HepG2 (cell line): ENCODE measurements at regions not wholly inside any gene's neighbourhood (a gene's known extent, or its start where the extent isn't known, plus 50 kb on each side); places are given as distances from the start of the nearest gene placed in this dataset.

ENCODE experiments used
- ATAC-seq: fragments of 200-7000 bp; cut with Tn5 transposase; 3 replicates; pipeline ENCODE4 v1.9.1; 2020; ENCODE audit warnings: mild to moderate bottlenecking, moderate library complexity
- BruUV-seq: library from RNA; stranded (reverse); fragments of 400-500 nt; replicated peaks from 2 replicates; lab custom pipeline; 2021; lab: Mats Ljungman, UMichigan
- CTCF ChIA-PET: fragments of 300-600 bp; formaldehyde crosslinking; extraction: SDS; loops from one replicate; lab custom pipeline; 2021; ENCODE audit warnings: low total read pairs, inconsistent platforms, low intra/inter-chr PET ratio; lab: Yijun Ruan, JAX
- POLR2A ChIA-PET: fragments of 350-600 bp; sonication (Branson Sonifier 250); formaldehyde crosslinking; loops from one replicate; lab custom pipeline; 2020; ENCODE audit warnings: antibody characterized with exemption, inconsistent platforms; lab: Yijun Ruan, JAX
- DNase-seq: peaks from one replicate; pipeline ENCODE4 v3.0.0-alpha.2; 2015; ENCODE audit warnings: low spot score
- FAIRE-seq: peaks from 3 replicates; lab custom pipeline; 2011; peaks lifted over from hg19 to GRCh38; lab: Jason Lieb, UNC
- H2AFZ ChIP-seq: one replicate; pipeline ENCODE4 v1.6.1; 2011; ENCODE audit warnings: low read length, inconsistent platforms
- H3K27ac ChIP-seq: fragments of 300-600 bp; 3 replicates; pipeline ENCODE4 v1.8.0; 2011; ENCODE audit warnings: mixed run types, mild to moderate bottlenecking, mixed read lengths, low read length, inconsistent platforms; ENCODE audit not compliant: insufficient read depth; ENCODE audit errors: extremely low read length
- H3K27me3 ChIP-seq, 2 experiments: fragments of 200-600 bp in 1 of 2; 2 replicates in 1 of 2; 3 replicates in 1 of 2; pipeline versions ENCODE4 v1.6.0 to v1.8.0; 2011; ENCODE audit warnings: low read length in 2 of 2, mild to moderate bottlenecking in 2 of 2, moderate library complexity in 2 of 2, inconsistent platforms in 1 of 2; ENCODE audit not compliant: insufficient read depth in 2 of 2, control insufficient read depth in 1 of 2
- H3K36me3 ChIP-seq, 2 experiments: fragments of 200-600 bp in 1 of 2; replicated peaks in 1 of 2; 2 replicates in 1 of 2; 3 replicates in 1 of 2; pipeline versions ENCODE4 v1.5.1 to v1.8.0; 2011; ENCODE audit warnings: low read length in 2 of 2, inconsistent platforms in 1 of 2; ENCODE audit not compliant: insufficient read depth in 2 of 2, control insufficient read depth in 1 of 2
- H3K4me1 ChIP-seq: 2 replicates; pipeline ENCODE4 v1.5.1; 2012; ENCODE audit warnings: low read length, inconsistent platforms; ENCODE audit not compliant: insufficient read depth
- H3K4me2 ChIP-seq: 2 replicates; pipeline ENCODE4 v1.6.0; 2011; ENCODE audit warnings: low read depth, low read length, inconsistent platforms
- H3K4me3 ChIP-seq, 3 experiments: fragments of 200-600 bp in 1 of 3; sonication (generic), shearing (Covaris generic) in 1 of 3; replicated peaks in 1 of 3; 2 replicates each; pipeline ENCODE4 v1.5.1; 2011 to 2016; ENCODE audit warnings: low read length in 3 of 3, inconsistent platforms in 2 of 3, low read depth in 2 of 3, mild to moderate bottlenecking in 2 of 3, control low read depth in 1 of 3, mixed read lengths in 1 of 3; ENCODE audit not compliant: insufficient read depth in 1 of 3
- H3K79me2 ChIP-seq: one replicate; pipeline ENCODE4 v1.6.1; 2011; ENCODE audit warnings: low read length, inconsistent platforms; ENCODE audit not compliant: insufficient read depth
- H3K9ac ChIP-seq: 2 replicates; pipeline ENCODE4 v1.6.0; 2011; ENCODE audit warnings: mild to moderate bottlenecking, low read depth, low read length, inconsistent platforms; ENCODE audit not compliant: insufficient read depth
- H3K9me3 ChIP-seq: 2 replicates; pipeline ENCODE4 v1.5.1; 2012; ENCODE audit warnings: mild to moderate bottlenecking, low read length
- H4K20me1 ChIP-seq: 2 replicates; pipeline ENCODE4 v1.6.0; 2011; ENCODE audit warnings: inconsistent platforms, mild to moderate bottlenecking, low read length, moderate library complexity; ENCODE audit not compliant: insufficient read depth
- ARID2 ChIP-seq: sonication (generic); formaldehyde crosslinking; IDR thresholded peaks from 2 replicates; pipeline ENCODE4 v1.8.1; 2022; ENCODE audit warnings: mild to moderate bottlenecking, missing genetic modification reagents, borderline replicate concordance
- CCDC6 ChIP-seq: sonication (generic); formaldehyde crosslinking; IDR thresholded peaks from 2 replicates; pipeline ENCODE4 v1.8.1; 2022; ENCODE audit warnings: mild to moderate bottlenecking, missing genetic modification reagents, moderate library complexity
- CEBPB ChIP-seq: IDR thresholded peaks from 2 replicates; pipeline ENCODE4 v1.6.1; 2011; ENCODE audit warnings: low read depth, low read length, improper control_type of control experiment, borderline replicate concordance
- CEBPG ChIP-seq: IDR thresholded peaks from 2 replicates; pipeline ENCODE4 v1.6.1; 2016
- NFE2L1 ChIP-seq: sonication (generic); formaldehyde crosslinking; IDR thresholded peaks from 2 replicates; pipeline ENCODE4 v1.4.0; 2020; ENCODE audit warnings: missing genetic modification reagents, mild to moderate bottlenecking, borderline replicate concordance
- PHF8 ChIP-seq: sonication (generic); formaldehyde crosslinking; IDR thresholded peaks from 2 replicates; pipeline ENCODE4 v1.5.0; 2020; ENCODE audit warnings: missing genetic modification reagents
- THYN1 ChIP-seq: sonication (generic); formaldehyde crosslinking; IDR thresholded peaks from 2 replicates; pipeline ENCODE4 v1.8.1; 2023; ENCODE audit warnings: low read depth, mild to moderate bottlenecking, moderate library complexity, missing genetic modification reagents, borderline replicate concordance
- ZFX ChIP-seq: sonication (generic); formaldehyde crosslinking; IDR thresholded peaks from 2 replicates; pipeline ENCODE4 v1.4.0; 2020; ENCODE audit warnings: mild to moderate bottlenecking, low read depth, missing genetic modification reagents, moderate library complexity
- ZNF180 ChIP-seq: sonication (generic); formaldehyde crosslinking; IDR thresholded peaks from 2 replicates; pipeline ENCODE4 v1.4.0; 2020; ENCODE audit warnings: low read depth, missing genetic modification reagents, borderline replicate concordance
- ZNF337 ChIP-seq: sonication (generic); formaldehyde crosslinking; IDR thresholded peaks from 2 replicates; pipeline ENCODE4 v1.5.1; 2020; ENCODE audit warnings: missing genetic modification reagents, low read depth, mild to moderate bottlenecking, borderline replicate concordance
- ZNF720 ChIP-seq: sonication (generic); formaldehyde crosslinking; IDR thresholded peaks from 2 replicates; pipeline ENCODE4 v1.4.0; 2020; ENCODE audit warnings: missing genetic modification reagents
- ZNF772 ChIP-seq: sonication (generic); formaldehyde crosslinking; IDR thresholded peaks from 2 replicates; pipeline ENCODE4 v1.5.0; 2020; ENCODE audit warnings: mild to moderate bottlenecking, missing genetic modification reagents
- ZNF788 ChIP-seq: sonication (generic); formaldehyde crosslinking; IDR thresholded peaks from 2 replicates; pipeline ENCODE4 v1.5.0; 2020; ENCODE audit warnings: mild to moderate bottlenecking, missing genetic modification reagents, borderline replicate concordance
- ZSCAN12 ChIP-seq: sonication (generic); formaldehyde crosslinking; IDR thresholded peaks from 2 replicates; pipeline ENCODE4 v1.9.0; 2021; ENCODE audit warnings: mild to moderate bottlenecking, missing genetic modification reagents
- WGBS: methylation state at CpG from one replicate; pipeline ENCODE4 v1.1.6; 2017; ENCODE audit warnings: low lambda C conversion rate; 5-methylcytosine and 5-hydroxymethylcytosine counted together
- in situ Hi-C: cut with HindIII; loops from 2 replicates; pipeline ENCODE4 v1.10.0; 2017; ENCODE audit warnings: low pct_unique_long_range_greater_than_20kb; ENCODE audit not compliant: extremely low pct_ligation_motif_present
- intact Hi-C: fragments of 100-400 bp; cut with micrococcal nuclease; formaldehyde crosslinking; loops from one replicate; pipeline ENCODE4 v1.10.0; 2022; ENCODE audit not compliant: unreplicated experiment
- TF ChIP-seq, protein P1 (sequence below): IDR thresholded peaks from 2 replicates; pipeline ENCODE4 v1.4.0; 2020; ENCODE audit warnings: mild to moderate bottlenecking, missing genetic modification reagents

DNA sequence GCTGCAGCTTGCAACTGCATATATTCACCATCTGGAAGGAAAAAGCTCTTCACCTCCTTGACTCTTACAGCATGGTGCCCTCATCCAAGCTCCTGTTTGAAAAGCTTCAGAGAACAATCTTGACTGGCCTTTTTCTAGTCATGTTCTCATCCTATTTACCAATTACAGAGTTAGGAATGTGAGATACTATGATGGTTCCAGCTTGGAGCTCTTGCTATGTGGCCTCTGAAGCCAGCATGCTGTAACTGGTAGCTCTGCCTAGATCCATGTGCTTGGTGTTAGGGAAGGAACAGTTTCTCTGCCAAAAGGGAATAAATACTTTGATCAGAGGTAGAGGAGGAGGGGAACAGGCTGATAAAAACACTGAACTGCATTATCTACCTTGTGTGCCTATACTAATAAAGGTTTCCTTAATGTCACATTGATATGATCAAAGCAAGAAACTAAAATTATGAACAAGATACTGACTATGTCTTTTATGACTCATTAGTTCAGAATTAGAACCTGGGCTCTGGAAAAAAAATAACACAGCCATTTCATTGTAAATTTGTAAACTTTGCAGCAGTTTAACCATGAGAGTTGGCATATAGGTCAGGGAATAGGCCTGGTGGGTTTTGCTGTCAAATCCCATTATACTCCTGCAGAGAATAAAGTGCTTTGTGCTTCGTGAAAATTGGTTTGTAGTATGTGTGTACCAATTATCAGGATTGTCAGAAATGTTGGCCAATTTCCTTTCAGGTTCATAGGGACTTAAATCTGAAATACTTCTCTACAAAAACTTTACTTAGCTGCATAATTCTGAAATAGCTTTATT lies 92.7 kb downstream of the LEPR start:
- POLR2A ChIA-PET: interaction anchor here (1.0 to 1.4 kb wide), 3 partner anchors 42 to 46 kb away, joined by 3 to 4 read pairs (median 3); no protein-coding TSS in a partner anchor
- no peaks in the 10 kb centered on the region for H3K9me3 ChIP-seq
- CTCF ChIA-PET: no interaction called here
- H4K20me1 ChIP-seq: no peaks in the 10 kb centered on the region
- H3K4me1 ChIP-seq: peaks cover 25% of the 10 kb centered on the region
- ATAC-seq (peak; percentile 64), FAIRE-seq (no peak), DNase-seq (no peak)
- in situ Hi-C loops: no loop called here
- intact Hi-C loops: no loop called here
- no peak overlapping the region for H2AFZ ChIP-seq
- H3K9ac ChIP-seq: no peak overlapping the region
- no peaks in the 10 kb centered on the region for H3K79me2 ChIP-seq
- H3K36me3 ChIP-seq: no peaks in the 10 kb centered on the region
- no peaks in the 10 kb centered on the region for H3K27me3 ChIP-seq
- H3K4me2 ChIP-seq: no peak overlapping the region
- BruUV-seq: no TSS peak
- H3K4me3 ChIP-seq: no peak overlapping the region
- WGBS: 33% methylated on average over 1 of the region's 1 CpG
- TF ChIP-seq ZNF720 (CRISPR knock-in tag) (no peak), ZNF337 (CRISPR knock-in tag) (no peak), NFE2L1 (CRISPR knock-in tag) (no peak)
- H3K27ac ChIP-seq: no peak overlapping the region

DNA sequence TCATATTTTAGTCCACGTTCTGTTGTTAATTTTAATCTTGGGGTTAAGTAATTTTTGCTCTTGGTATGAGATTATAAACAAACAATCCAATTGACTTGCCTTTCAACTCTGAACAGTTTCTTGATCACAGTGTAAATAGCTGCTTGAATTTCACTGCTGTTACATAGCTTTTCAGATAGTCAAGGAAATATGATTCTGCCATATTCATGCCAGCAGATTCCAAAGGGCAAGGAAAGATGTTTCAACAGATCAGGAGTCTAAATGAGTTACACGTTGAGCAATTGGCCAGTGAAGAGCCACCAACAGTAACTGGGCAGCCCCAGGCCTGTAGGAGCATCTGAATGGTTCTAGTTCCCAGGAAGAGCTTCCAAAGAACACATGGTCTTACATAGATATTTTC lies 93.6 kb downstream of the LEPR start:
- ATAC-seq: peak; percentile 71
- H3K27ac ChIP-seq: no peak overlapping the region
- no TSS peak for BruUV-seq
- H3K4me3 ChIP-seq: no peak overlapping the region
- POLR2A ChIA-PET: no interaction called here
- H3K9ac ChIP-seq: no peak overlapping the region
- CTCF ChIA-PET: no interaction called here
- no peaks in the 10 kb centered on the region for H3K9me3 ChIP-seq
- peak; percentile 18 for DNase-seq
- H3K79me2 ChIP-seq: no peaks in the 10 kb centered on the region
- WGBS: 10% methylated on average over 2 of the region's 2 CpGs
- no peak for FAIRE-seq
- no peaks in the 10 kb centered on the region for H4K20me1 ChIP-seq
- H2AFZ ChIP-seq: no peak overlapping the region
- H3K4me1 ChIP-seq: peaks cover 25% of the 10 kb centered on the region
- H3K4me2 ChIP-seq: no peak overlapping the region
- H3K36me3 ChIP-seq: no peaks in the 10 kb centered on the region
- in situ Hi-C loops: no loop called here
- H3K27me3 ChIP-seq: no peaks in the 10 kb centered on the region
- intact Hi-C loops: no loop called here
- TF ChIP-seq ZNF180 (CRISPR knock-in tag): no peak
- TF ChIP-seq, protein P1, sequence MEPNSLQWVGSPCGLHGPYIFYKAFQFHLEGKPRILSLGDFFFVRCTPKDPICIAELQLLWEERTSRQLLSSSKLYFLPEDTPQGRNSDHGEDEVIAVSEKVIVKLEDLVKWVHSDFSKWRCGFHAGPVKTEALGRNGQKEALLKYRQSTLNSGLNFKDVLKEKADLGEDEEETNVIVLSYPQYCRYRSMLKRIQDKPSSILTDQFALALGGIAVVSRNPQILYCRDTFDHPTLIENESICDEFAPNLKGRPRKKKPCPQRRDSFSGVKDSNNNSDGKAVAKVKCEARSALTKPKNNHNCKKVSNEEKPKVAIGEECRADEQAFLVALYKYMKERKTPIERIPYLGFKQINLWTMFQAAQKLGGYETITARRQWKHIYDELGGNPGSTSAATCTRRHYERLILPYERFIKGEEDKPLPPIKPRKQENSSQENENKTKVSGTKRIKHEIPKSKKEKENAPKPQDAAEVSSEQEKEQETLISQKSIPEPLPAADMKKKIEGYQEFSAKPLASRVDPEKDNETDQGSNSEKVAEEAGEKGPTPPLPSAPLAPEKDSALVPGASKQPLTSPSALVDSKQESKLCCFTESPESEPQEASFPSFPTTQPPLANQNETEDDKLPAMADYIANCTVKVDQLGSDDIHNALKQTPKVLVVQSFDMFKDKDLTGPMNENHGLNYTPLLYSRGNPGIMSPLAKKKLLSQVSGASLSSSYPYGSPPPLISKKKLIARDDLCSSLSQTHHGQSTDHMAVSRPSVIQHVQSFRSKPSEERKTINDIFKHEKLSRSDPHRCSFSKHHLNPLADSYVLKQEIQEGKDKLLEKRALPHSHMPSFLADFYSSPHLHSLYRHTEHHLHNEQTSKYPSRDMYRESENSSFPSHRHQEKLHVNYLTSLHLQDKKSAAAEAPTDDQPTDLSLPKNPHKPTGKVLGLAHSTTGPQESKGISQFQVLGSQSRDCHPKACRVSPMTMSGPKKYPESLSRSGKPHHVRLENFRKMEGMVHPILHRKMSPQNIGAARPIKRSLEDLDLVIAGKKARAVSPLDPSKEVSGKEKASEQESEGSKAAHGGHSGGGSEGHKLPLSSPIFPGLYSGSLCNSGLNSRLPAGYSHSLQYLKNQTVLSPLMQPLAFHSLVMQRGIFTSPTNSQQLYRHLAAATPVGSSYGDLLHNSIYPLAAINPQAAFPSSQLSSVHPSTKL (CRISPR knock-in tag): no peak
- no peak for TF ChIP-seq ARID2 (CRISPR knock-in tag)
- TF ChIP-seq ZFX (CRISPR knock-in tag): no peak
- 0 out of 2 replicates have a peak, but pooled peaks have one; percentile 10 for TF ChIP-seq CEBPG (CRISPR knock-in tag)
- no peak for TF ChIP-seq THYN1 (CRISPR knock-in tag)
- no peak for TF ChIP-seq PHF8 (CRISPR knock-in tag)
- peak; percentile 60 for TF ChIP-seq CEBPB
- no peak for TF ChIP-seq ZNF788 (CRISPR knock-in tag)
- TF ChIP-seq CCDC6 (CRISPR knock-in tag): no peak
- TF ChIP-seq ZSCAN12 (CRISPR knock-in tag): no peak
- no peak for TF ChIP-seq ZNF772 (CRISPR knock-in tag)
